Smooth muscle cell (in vitro differentiated cells): ENCODE measurements at regions not wholly inside any gene's neighbourhood (a gene's known extent, or its start where the extent isn't known, plus 50 kb on each side); places are given as distances from the start of the nearest gene placed in this dataset.
A peak's percentile ranks its signal among the peaks of the same experiment; 100 is the strongest.

Experiments
- DNase-seq: peaks from one replicate; lab custom pipeline; 2025; ENCODE audit not compliant: unreplicated experiment; lab: John Stamatoyannopoulos, UW
- H2AFZ ChIP-seq: fragments of 200-600 bp; sonication (generic); 2 replicates; pipeline ENCODE4 v1.6.0; 2016; ENCODE audit warnings: antibody characterized with exemption, low read depth, mild to moderate bottlenecking
- H3F3A ChIP-seq: fragments of 200-600 bp; sonication (generic); 2 replicates; pipeline ENCODE4 v1.6.0; 2017; ENCODE audit warnings: antibody characterized with exemption, low read depth
- H3K27ac ChIP-seq: fragments of 200-600 bp; sonication (generic); 2 replicates; pipeline ENCODE4 v1.5.1; 2016; ENCODE audit warnings: low read depth, mild to moderate bottlenecking
- H3K27me3 ChIP-seq: fragments of 200-600 bp; sonication (generic); 2 replicates; pipeline ENCODE4 v1.6.1; 2016; ENCODE audit warnings: low read depth, mild to moderate bottlenecking
- H3K36me3 ChIP-seq: fragments of 200-600 bp; sonication (generic); 2 replicates; pipeline ENCODE4 v1.5.1; 2016; ENCODE audit warnings: low read depth
- H3K4me1 ChIP-seq: fragments of 200-600 bp; sonication (generic); 2 replicates; pipeline ENCODE4 v1.5.1; 2016; ENCODE audit warnings: low read depth
- H3K4me2 ChIP-seq: fragments of 200-600 bp; sonication (generic); 2 replicates; pipeline ENCODE4 v1.6.0; 2016; ENCODE audit warnings: mild to moderate bottlenecking
- H3K4me3 ChIP-seq: fragments of 200-600 bp; sonication (generic); 2 replicates; pipeline ENCODE4 v1.5.1; 2016; ENCODE audit warnings: mild to moderate bottlenecking
- H3K79me2 ChIP-seq: fragments of 200-600 bp; sonication (generic); 2 replicates; pipeline ENCODE4 v1.6.0; 2016; ENCODE audit warnings: low read depth, mild to moderate bottlenecking
- H3K9ac ChIP-seq: fragments of 200-600 bp; sonication (generic); 2 replicates; pipeline ENCODE4 v1.6.0; 2016; ENCODE audit warnings: low read depth
- H3K9me3 ChIP-seq: fragments of 200-600 bp; sonication (generic); replicated peaks from 2 replicates; pipeline ENCODE4 v1.5.1; 2016; ENCODE audit warnings: low read depth
- H4K20me1 ChIP-seq: fragments of 200-600 bp; sonication (generic); 2 replicates; pipeline ENCODE4 v1.6.0; 2016; ENCODE audit warnings: low read depth
- WGBS: methylation state at CpG from one replicate; pipeline ENCODE4 v1.1.7; 2016; ENCODE audit warnings: low lambda C conversion rate; 5-methylcytosine and 5-hydroxymethylcytosine counted together
- TF ChIP-seq, protein P1 (sequence below): fragments of 200-600 bp; sonication (generic); IDR thresholded peaks from 2 replicates; pipeline ENCODE4 v1.5.1; 2017; ENCODE audit warnings: borderline replicate concordance, mild to moderate bottlenecking, antibody characterized with exemption; ENCODE audit not compliant: insufficient read depth, poor library complexity, severe bottlenecking

DNA sequence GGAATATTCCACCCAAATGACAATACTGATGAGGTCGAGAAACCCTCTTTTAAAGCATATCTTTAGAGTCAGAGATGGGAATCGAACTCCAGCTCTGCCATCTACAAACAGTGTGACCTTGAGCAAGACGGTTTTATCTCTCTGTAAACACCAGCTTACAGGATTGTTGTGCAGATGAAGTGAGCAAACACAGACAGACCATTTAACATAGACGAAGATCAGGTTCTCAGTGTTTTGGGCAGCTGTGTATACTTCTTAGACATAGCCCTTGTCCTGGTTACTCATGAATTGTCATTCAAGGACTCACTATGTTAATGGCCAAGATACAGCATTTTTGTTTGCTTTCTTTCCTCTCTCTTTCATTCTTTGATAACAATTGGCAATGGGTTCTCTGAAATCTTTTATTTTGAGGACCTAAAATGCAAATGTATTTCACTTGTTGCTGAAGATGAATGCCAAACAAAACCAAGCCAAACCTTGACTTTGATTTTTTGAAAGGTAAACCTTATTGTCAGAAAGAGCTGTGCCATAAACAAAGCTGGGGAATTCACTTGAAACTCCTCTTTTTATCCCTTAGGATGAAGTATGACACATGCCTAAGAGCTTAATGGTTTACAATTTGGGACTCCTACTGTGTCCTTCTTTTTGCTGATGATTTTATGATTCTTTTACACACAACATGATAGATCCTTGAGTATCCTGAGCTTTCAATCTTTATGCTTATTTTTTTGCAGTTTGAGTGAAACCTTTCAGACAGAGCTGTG, 250.0 kb upstream of the PDZRN3 start:
- H3K36me3 ChIP-seq, result no peaks in the 10 kb centered on the region
- H2AFZ ChIP-seq, result no peak overlapping the region
- no peaks in the 10 kb centered on the region for H3F3A ChIP-seq
- no peak overlapping the region for H3K9ac ChIP-seq
- no peak for DNase-seq
- no peaks in the 10 kb centered on the region for H3K4me1 ChIP-seq
- TF ChIP-seq, protein P1, sequence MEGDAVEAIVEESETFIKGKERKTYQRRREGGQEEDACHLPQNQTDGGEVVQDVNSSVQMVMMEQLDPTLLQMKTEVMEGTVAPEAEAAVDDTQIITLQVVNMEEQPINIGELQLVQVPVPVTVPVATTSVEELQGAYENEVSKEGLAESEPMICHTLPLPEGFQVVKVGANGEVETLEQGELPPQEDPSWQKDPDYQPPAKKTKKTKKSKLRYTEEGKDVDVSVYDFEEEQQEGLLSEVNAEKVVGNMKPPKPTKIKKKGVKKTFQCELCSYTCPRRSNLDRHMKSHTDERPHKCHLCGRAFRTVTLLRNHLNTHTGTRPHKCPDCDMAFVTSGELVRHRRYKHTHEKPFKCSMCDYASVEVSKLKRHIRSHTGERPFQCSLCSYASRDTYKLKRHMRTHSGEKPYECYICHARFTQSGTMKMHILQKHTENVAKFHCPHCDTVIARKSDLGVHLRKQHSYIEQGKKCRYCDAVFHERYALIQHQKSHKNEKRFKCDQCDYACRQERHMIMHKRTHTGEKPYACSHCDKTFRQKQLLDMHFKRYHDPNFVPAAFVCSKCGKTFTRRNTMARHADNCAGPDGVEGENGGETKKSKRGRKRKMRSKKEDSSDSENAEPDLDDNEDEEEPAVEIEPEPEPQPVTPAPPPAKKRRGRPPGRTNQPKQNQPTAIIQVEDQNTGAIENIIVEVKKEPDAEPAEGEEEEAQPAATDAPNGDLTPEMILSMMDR, result no peak
- H3K27me3 ChIP-seq, result no peaks in the 10 kb centered on the region
- no peak overlapping the region for H3K4me2 ChIP-seq
- H4K20me1 ChIP-seq, result no peaks in the 10 kb centered on the region
- H3K27ac ChIP-seq, result no peak overlapping the region
- WGBS, result 64% methylated on average over 4 of the region's 4 CpGs
- no peaks in the 10 kb centered on the region for H3K9me3 ChIP-seq
- no peak overlapping the region for H3K4me3 ChIP-seq
- H3K79me2 ChIP-seq, result no peaks in the 10 kb centered on the region

GRCh38 chr3:73874161-73874560, 249.4 kb upstream of the PDZRN3 start:
- TF ChIP-seq, protein P1, result no peak
- Histone ChIP-seq H3K27ac (no peak overlapping the region), H3K4me1 (no peaks in the 10 kb centered on the region), H3K36me3 (no peaks in the 10 kb centered on the region), H3K4me2 (no peak overlapping the region), H3F3A (no peaks in the 10 kb centered on the region), H4K20me1 (no peaks in the 10 kb centered on the region), H3K4me3 (no peak overlapping the region), H2AFZ (no peak overlapping the region), H3K9ac (no peak overlapping the region), H3K9me3 (no peaks in the 10 kb centered on the region), H3K79me2 (no peaks in the 10 kb centered on the region), H3K27me3 (no peaks in the 10 kb centered on the region)
- no peak for DNase-seq
- WGBS, result 80% methylated on average over 4 of the region's 4 CpGs

GRCh38 chr3:73868688-73869315, 244.1 kb upstream of the PDZRN3 start:
- Histone ChIP-seq H3K4me1 (no peaks in the 10 kb centered on the region), H3K4me3 (no peak overlapping the region), H3K27me3 (no peaks in the 10 kb centered on the region), H3F3A (no peaks in the 10 kb centered on the region), H3K27ac (no peak overlapping the region), H3K36me3 (no peaks in the 10 kb centered on the region), H3K9ac (no peak overlapping the region), H3K79me2 (no peaks in the 10 kb centered on the region), H3K9me3 (no peaks in the 10 kb centered on the region), H2AFZ (peak overlapping the region; percentile 6), H3K4me2 (no peak overlapping the region), H4K20me1 (no peaks in the 10 kb centered on the region)
- TF ChIP-seq, protein P1, result peak; percentile 69
- 80% methylated on average over 3 of the region's 3 CpGs for WGBS
- DNase-seq, result no peak
